Thymus (tissue), 11 donors: ENCODE measurements at regions not wholly inside any gene's neighbourhood (a gene's known extent, or its start where the extent isn't known, plus 50 kb on each side); places are given as distances from the start of the nearest gene placed in this dataset.

Source experiments
- DNase-seq, 9 donors: peaks; one replicate each; pipeline ENCODE4 v3.0.0-alpha.2; 2013; ENCODE audit warnings: low spot score in 9 of 9, low read depth in 6 of 9, missing footprints in 1 of 9
- H3K27ac ChIP-seq, 2 donors: one replicate each; pipeline ENCODE4 v1.5.1; 2013; ENCODE audit warnings: control low read depth in 1 of 2, low read depth in 1 of 2, low read length in 1 of 2, mild to moderate bottlenecking in 1 of 2, moderate library complexity in 1 of 2
- H3K27me3 ChIP-seq, 2 donors: one replicate each; pipeline ENCODE4 v1.5.1; 2013; ENCODE audit warnings: low read length in 1 of 2; ENCODE audit not compliant: control insufficient read depth in 2 of 2, insufficient read depth in 1 of 2
- H3K36me3 ChIP-seq, 2 donors: one replicate each; pipeline ENCODE4 v1.5.1; 2013; ENCODE audit warnings: low read length in 1 of 2, mild to moderate bottlenecking in 1 of 2, moderate library complexity in 1 of 2; ENCODE audit not compliant: control insufficient read depth in 2 of 2, insufficient read depth in 2 of 2
- H3K4me1 ChIP-seq, 2 donors: one replicate each; pipeline ENCODE4 v1.5.1; 2013; ENCODE audit warnings: low read length in 2 of 2; ENCODE audit not compliant: control insufficient read depth in 2 of 2, insufficient read depth in 2 of 2
- H3K4me3 ChIP-seq, 2 donors: one replicate each; pipeline ENCODE4 v1.5.1; 2013; ENCODE audit warnings: low read length in 2 of 2, control low read depth in 1 of 2, mild to moderate bottlenecking in 1 of 2
- H3K9me3 ChIP-seq, 2 donors: one replicate each; pipeline ENCODE4 v1.5.1; 2013; ENCODE audit warnings: low read length in 1 of 2, mild to moderate bottlenecking in 1 of 2; ENCODE audit not compliant: control insufficient read depth in 2 of 2, insufficient read depth in 1 of 2
- WGBS: extraction: QIAGEN DNeasy Blood & Tissue Kit; methylation state at CpG from one replicate; pipeline ENCODE4 v1.1.7; 2013; 5-methylcytosine and 5-hydroxymethylcytosine counted together
- donor health status: healthy.

DNA sequence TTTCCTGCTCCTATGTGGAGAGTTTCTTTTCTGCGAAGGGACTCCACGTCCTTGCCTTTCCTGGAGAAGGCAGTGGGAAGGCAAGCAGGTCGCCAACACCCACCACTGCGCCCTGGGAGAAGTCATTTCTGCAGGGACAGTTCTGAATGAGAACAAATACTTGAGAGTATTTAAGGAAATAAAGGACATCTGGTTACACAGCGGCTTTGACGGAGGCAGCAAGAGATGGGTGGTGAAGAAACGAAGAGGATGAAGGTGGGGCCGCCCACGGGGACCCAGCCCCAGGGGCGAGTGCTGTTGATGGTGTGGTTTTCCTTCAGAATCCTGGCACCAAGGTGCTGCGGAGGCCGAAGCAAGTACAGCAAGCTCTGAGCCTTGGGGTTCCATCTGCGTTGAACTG, 75.5 kb downstream of the PSMG1 start:
- H3K4me1 ChIP-seq: no peaks in the 10 kb centered on the region
- no peak overlapping the region for H3K4me3 ChIP-seq
- H3K27me3 ChIP-seq: no peaks in the 10 kb centered on the region
- no peaks in the 10 kb centered on the region for H3K36me3 ChIP-seq
- H3K9me3 ChIP-seq: peaks cover 1 to 5% of the 10 kb centered on the region in 2 donors
- H3K27ac ChIP-seq: no peak overlapping the region
- no peak for DNase-seq
- WGBS: 94% methylated on average over 13 of the region's 13 CpGs

DNA sequence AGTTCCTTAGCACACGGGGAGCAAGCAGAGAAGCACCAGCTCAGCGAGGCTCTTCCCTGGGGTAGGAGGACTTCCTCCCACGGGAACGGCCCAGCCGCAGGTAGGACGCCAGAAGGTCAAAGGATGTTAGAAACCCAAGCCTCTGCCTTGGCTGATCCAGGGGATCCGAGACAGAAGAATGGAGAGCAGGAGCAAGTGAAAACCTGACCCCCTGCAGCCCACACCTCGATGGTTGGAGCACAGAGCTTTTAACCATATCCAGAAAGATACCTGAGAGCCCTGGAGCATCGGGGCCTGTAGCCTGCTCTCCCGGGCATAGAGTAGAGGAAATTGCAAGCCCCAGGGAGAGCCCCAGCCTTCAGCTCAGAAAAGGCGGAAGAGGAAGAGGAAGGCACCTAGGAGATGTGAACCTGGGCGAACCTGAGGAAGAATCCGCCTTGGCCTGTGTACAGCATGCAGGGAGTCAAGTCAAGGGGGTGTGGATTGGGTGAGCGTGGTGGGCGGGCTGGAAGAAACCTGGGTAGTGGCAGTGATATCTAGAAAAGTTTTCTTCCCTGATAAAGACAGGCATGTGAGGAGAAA, 76.3 kb downstream of the PSMG1 start:
- Histone ChIP-seq H3K27me3 (no peaks in the 10 kb centered on the region), H3K36me3 (no peaks in the 10 kb centered on the region), H3K4me1 (no peaks in the 10 kb centered on the region), H3K27ac (no peak overlapping the region), H3K4me3 (no peak overlapping the region), H3K9me3 (peaks cover 1 to 5% of the 10 kb centered on the region in 2 donors)
- DNase-seq: no peak
- WGBS: 94% methylated on average over 15 of the region's 15 CpGs

DNA sequence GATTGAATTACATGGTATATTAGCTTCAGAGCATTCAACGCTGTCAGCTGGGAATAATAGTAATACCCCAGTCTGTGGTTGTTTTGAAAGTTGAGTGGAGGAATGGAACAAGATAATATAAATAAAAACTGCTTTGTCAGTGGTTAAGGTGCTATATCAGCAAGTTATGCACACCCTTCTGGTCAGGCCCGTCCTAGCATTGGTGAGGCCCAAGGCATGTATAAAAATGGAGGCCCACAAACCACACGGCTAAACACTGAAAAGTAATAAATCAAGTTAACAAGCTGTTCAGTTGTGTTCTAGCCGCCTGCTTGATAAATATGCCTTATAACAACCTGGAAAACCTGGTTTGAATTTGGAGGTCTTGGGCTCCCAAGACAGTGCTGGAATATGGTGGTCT, 77.4 kb downstream of the PSMG1 start:
- no peaks in the 10 kb centered on the region for H3K27me3 ChIP-seq
- DNase-seq: no peak
- peaks cover 1 to 5% of the 10 kb centered on the region in 2 donors for H3K9me3 ChIP-seq
- 91% methylated on average over 4 of the region's 4 CpGs for whole genome bisulfite sequencing
- H3K27ac ChIP-seq: no peak overlapping the region
- no peaks in the 10 kb centered on the region for H3K36me3 ChIP-seq
- no peaks in the 10 kb centered on the region for H3K4me1 ChIP-seq
- no peak overlapping the region for H3K4me3 ChIP-seq

DNA sequence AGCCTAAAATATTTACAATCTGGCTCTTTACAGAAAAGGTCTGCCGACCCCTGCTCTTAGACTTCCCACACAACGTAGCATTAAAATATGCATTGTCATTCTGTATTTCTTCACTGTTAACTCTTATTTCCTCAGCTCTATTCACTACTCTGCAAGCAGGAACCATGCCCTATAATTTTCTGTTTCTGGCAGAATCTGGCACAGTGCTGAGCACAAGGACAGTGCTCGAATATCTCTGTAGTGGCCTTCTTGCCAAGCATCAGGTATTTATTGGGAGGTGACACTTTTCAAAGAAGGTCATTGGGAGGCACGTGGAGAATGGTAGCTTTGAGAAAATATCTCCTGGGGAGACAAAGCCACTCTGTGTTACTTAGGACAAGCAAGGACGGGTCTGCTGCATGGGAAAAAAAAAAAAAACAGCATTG, 77.9 kb downstream of the PSMG1 start:
- 52% methylated on average over 5 of the region's 5 CpGs for WGBS

DNA sequence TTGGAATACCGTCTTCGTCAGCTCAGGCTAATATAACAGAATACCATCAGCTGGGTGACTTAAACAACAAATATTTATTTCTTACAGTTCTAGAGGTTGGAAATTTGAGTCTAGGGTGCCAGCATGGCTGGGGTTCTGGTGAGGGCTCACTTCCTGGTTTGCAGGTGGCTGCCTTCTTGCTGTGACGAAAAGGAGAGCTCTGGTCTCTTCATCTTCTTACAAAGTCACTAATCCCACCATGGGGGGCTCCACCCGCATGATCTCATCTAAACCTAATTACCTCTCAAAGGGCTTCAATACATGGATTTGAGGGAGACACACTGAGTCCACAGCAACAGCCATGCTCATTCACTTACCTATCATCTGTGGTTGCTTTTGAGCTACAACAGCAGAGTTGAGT, 78.3 kb downstream of the PSMG1 start:
- Histone ChIP-seq H3K9me3 (peaks cover 1 to 5% of the 10 kb centered on the region in 2 donors), H3K4me1 (no peaks in the 10 kb centered on the region), H3K36me3 (no peaks in the 10 kb centered on the region), H3K27ac (no peak overlapping the region), H3K27me3 (no peaks in the 10 kb centered on the region), H3K4me3 (no peak overlapping the region)
- DNase-seq: no peak
- WGBS: 95% methylated on average over 4 of the region's 4 CpGs

More for the DNA sequence above, 77.9 kb downstream of the PSMG1 start:
- DNase-seq: no peak
- Histone ChIP-seq H3K27ac (no peak overlapping the region), H3K36me3 (no peaks in the 10 kb centered on the region), H3K4me3 (no peak overlapping the region), H3K9me3 (peaks cover 1 to 5% of the 10 kb centered on the region in 2 donors), H3K27me3 (no peaks in the 10 kb centered on the region), H3K4me1 (no peaks in the 10 kb centered on the region)

DNA sequence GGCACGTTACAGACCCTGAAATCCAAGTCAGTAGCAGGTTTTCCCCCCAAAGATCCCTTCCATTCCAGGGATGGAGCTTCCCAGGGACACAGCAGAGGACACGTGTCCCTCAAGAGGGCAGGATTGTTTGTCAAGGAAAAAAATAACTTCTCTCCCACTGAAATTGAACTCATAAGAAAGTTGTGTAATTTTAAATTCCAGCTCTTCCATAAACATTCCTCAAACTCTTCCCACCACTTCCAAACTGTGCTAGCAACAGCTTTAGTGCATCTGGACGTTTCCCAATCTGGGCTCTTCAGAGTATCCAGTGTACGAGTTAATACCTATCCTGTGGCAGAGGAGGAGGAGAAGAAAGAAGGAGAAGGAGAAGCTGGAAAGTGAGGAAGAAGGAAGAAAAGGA, 79.6 kb downstream of the PSMG1 start:
- no peak overlapping the region for H3K27ac ChIP-seq
- WGBS: 93% methylated on average over 4 of the region's 4 CpGs
- no peak overlapping the region for H3K4me3 ChIP-seq
- peaks cover 1 to 5% of the 10 kb centered on the region in 2 donors for H3K9me3 ChIP-seq
- no peaks in the 10 kb centered on the region for H3K27me3 ChIP-seq
- H3K4me1 ChIP-seq: no peaks in the 10 kb centered on the region
- no peaks in the 10 kb centered on the region for H3K36me3 ChIP-seq
- DNase-seq: no peak

DNA sequence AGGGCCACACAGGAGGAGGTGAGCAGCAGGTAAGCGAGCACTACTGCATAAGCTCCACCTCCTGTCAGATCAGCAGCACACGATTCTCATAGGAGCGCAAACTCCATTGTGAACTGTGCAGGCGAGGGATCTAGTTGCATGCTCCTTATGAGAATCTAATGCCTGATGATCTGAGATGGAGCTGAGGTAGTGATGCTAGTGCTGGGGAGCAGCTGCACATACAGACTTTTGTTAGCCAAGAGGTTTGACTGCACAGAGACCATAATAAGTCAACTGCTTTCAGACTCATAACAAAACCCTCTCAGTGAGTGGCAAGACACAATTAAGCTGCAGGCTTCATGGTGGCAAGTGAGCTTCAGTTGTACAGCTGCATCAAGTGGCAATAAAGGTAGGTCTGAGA, 83.4 kb downstream of the PSMG1 start:
- H3K9me3 ChIP-seq: peaks cover 0 to under 1% of the 10 kb centered on the region in 2 donors
- 98% methylated on average over 4 of the region's 4 CpGs for WGBS
- no peak overlapping the region for H3K4me3 ChIP-seq
- no peaks in the 10 kb centered on the region for H3K36me3 ChIP-seq
- no peaks in the 10 kb centered on the region for H3K4me1 ChIP-seq
- no peaks in the 10 kb centered on the region for H3K27me3 ChIP-seq
- no peak overlapping the region for H3K27ac ChIP-seq
- no peak for DNase-seq

DNA sequence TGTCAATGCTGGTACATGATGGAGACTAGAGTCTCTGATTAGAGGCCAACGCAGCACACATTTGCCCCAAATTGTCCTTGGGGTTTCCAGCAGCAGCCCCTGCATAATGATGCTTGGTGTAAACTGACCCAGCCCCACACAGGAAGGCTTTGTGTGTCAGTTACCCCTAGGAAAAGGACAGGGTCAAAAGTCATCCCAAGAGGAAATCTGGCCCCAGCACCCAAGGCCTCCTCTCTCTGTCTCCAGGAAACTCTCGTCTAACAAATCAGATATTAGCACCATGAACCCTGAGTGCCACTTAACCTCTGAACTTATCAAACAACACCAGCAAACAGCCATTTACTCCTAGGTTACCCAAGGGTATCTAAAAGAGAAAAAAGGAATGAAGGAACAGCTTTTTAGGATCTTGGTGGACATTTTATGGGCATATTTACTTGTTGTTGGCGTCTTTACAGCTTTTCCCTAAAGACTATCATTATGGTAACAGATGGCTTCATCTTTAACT, 84.5 kb downstream of the PSMG1 start:
- no peak for DNase-seq
- H3K9me3 ChIP-seq: no peaks in the 10 kb centered on the region
- H3K4me3 ChIP-seq: no peak overlapping the region
- 96% methylated on average over 3 of the region's 3 CpGs for WGBS
- H3K27ac ChIP-seq: no peak overlapping the region
- H3K4me1 ChIP-seq: peaks cover 0 to 2% of the 10 kb centered on the region in 2 donors
- H3K27me3 ChIP-seq: no peaks in the 10 kb centered on the region
- no peaks in the 10 kb centered on the region for H3K36me3 ChIP-seq

DNA sequence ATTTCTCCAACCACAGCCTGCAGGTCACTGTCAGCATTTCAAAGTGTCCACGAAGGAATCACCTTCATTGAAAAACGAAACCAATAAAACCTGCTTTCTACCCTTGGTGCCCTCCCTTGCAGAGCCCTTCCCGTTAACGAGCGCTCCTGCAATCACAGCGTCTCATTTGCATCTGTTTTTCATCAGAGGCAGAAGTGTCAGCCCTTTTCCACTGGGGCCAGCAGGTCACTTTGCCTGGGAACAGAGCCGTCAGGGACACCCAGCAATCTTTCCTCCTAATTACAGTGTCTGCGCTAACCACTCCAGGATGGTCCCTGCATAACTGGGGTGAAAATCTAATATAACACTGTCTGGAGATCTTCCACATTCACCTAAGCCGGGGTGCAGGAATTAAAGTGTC, 85.3 kb downstream of the PSMG1 start:
- no peak overlapping the region for H3K27ac ChIP-seq
- no peak for DNase-seq

More for the DNA sequence above, 85.3 kb downstream of the PSMG1 start:
- H3K27me3 ChIP-seq: no peaks in the 10 kb centered on the region
- no peaks in the 10 kb centered on the region for H3K9me3 ChIP-seq
- 96% methylated on average over 9 of the region's 9 CpGs for WGBS
- no peak overlapping the region for H3K4me3 ChIP-seq
- H3K36me3 ChIP-seq: no peaks in the 10 kb centered on the region
- peaks cover 0 to 4% of the 10 kb centered on the region in 2 donors for H3K4me1 ChIP-seq
